K562 (cell line): ENCODE measurements at regions not wholly inside any gene's neighbourhood (a gene's known extent, or its start where the extent isn't known, plus 50 kb on each side); places are given as distances from the start of the nearest gene placed in this dataset.

Source experiments
- ATAC-seq: fragments of 200-7000 bp; cut with Tn5 transposase; 3 replicates; pipeline ENCODE4 v1.9.1; 2020; ENCODE audit warnings: moderate library complexity
- BruUV-seq: library from RNA; stranded (reverse); fragments of 400-500 nt; replicated peaks from 2 replicates; lab custom pipeline; 2021; lab: Mats Ljungman, UMichigan
- CTCF ChIA-PET: fragments of 300-600 bp; formaldehyde crosslinking; extraction: SDS; loops from one replicate; lab custom pipeline; 2021; ENCODE audit warnings: low intra/inter-chr PET ratio; lab: Yijun Ruan, JAX
- POLR2A ChIA-PET: fragments of 300-600, 350-650 bp; sonication (Branson Sonifier 250); formaldehyde crosslinking; extraction: SDS; loops from one replicate; lab custom pipeline; 2021; ENCODE audit warnings: antibody characterized with exemption, inconsistent platforms; lab: Yijun Ruan, JAX
- DNase-seq, 4 experiments: peaks; one replicate each; pipeline versions ENCODE4 v3.0.0 to v3.0.0-alpha.2; 2011 to 2018; ENCODE audit warnings: low spot score in 3 of 4, mixed read lengths in 3 of 4; ENCODE audit errors: extremely low read depth in 1 of 4
- FAIRE-seq: peaks from 2 replicates; lab custom pipeline; 2011; peaks lifted over from hg19 to GRCh38; lab: Jason Lieb, UNC
- H2AFZ ChIP-seq: 2 replicates; pipeline ENCODE4 v1.6.0; 2011; ENCODE audit warnings: low read depth, low read length, control low read depth, inconsistent platforms
- H3K27ac ChIP-seq: fragments of 200-600 bp; 3 replicates; pipeline ENCODE4 v1.8.0; 2011; ENCODE audit warnings: low read depth, mild to moderate bottlenecking, control low read depth, inconsistent platforms, low read length, moderate library complexity, mixed read lengths; ENCODE audit errors: extremely low read depth
- H3K27me3 ChIP-seq, 2 experiments: fragments of 300-600 bp in 1 of 2; 2 replicates in 1 of 2; 3 replicates in 1 of 2; pipeline versions ENCODE4 v1.6.0 to v1.8.0; 2011; ENCODE audit warnings: inconsistent platforms in 2 of 2, low read length in 2 of 2, mild to moderate bottlenecking in 1 of 2, mixed read lengths in 1 of 2, moderate library complexity in 1 of 2; ENCODE audit not compliant: control insufficient read depth in 2 of 2, insufficient read depth in 2 of 2
- H3K36me3 ChIP-seq: fragments of 300-600 bp; 3 replicates; pipeline ENCODE4 v1.8.0; 2011; ENCODE audit warnings: mild to moderate bottlenecking, low read length, inconsistent platforms; ENCODE audit not compliant: control insufficient read depth, insufficient read depth
- H3K4me1 ChIP-seq, 2 experiments: fragments of 200-600 bp in 1 of 2; replicated peaks in 1 of 2; 2 replicates in 1 of 2; 3 replicates in 1 of 2; pipeline versions ENCODE4 v1.5.1 to v1.8.0; 2011; ENCODE audit warnings: inconsistent platforms in 2 of 2, low read length in 2 of 2, mild to moderate bottlenecking in 1 of 2, mixed read lengths in 1 of 2, moderate library complexity in 1 of 2; ENCODE audit not compliant: control insufficient read depth in 2 of 2, insufficient read depth in 2 of 2
- H3K4me2 ChIP-seq: 2 replicates; pipeline ENCODE4 v1.6.1; 2011; ENCODE audit warnings: low read length, control low read depth, inconsistent platforms, mixed read lengths; ENCODE audit not compliant: insufficient read depth
- H3K4me3 ChIP-seq: fragments of 200-600 bp; sonication (generic), shearing (Covaris generic); 2 replicates; pipeline ENCODE4 v1.5.1; 2016; ENCODE audit warnings: control low read depth, inconsistent platforms
- H3K79me2 ChIP-seq: fragments of 200-600 bp; 3 replicates; pipeline ENCODE4 v1.8.0; 2011; ENCODE audit warnings: low read length, inconsistent platforms; ENCODE audit not compliant: control insufficient read depth, insufficient read depth
- H3K9ac ChIP-seq, 2 experiments: 2 replicates each; pipeline versions ENCODE4 v1.6.0 to v1.6.1; 2011; ENCODE audit warnings: low read depth in 2 of 2, low read length in 2 of 2, control low read depth in 1 of 2, inconsistent platforms in 1 of 2, mild to moderate bottlenecking in 1 of 2, mixed read lengths in 1 of 2; ENCODE audit not compliant: insufficient read depth in 1 of 2
- H3K9me1 ChIP-seq: one replicate; pipeline ENCODE4 v1.6.0; 2011; ENCODE audit warnings: inconsistent platforms, mild to moderate bottlenecking, low read length, moderate library complexity; ENCODE audit not compliant: control insufficient read depth, insufficient read depth
- H3K9me3 ChIP-seq: replicated peaks from 2 replicates; pipeline ENCODE4 v1.5.1; 2011; ENCODE audit warnings: low read depth, low read length, inconsistent platforms; ENCODE audit not compliant: control insufficient read depth, insufficient read depth
- H4K20me1 ChIP-seq: replicated peaks from 2 replicates; pipeline ENCODE4 v1.6.1; 2011; ENCODE audit warnings: low read length, inconsistent platforms, mixed read lengths; ENCODE audit not compliant: control insufficient read depth, insufficient read depth
- CREBBP ChIP-seq: IDR thresholded peaks from one replicate; pipeline ENCODE4 v1.6.1; 2012; ENCODE audit warnings: low read depth, mild to moderate bottlenecking, control low read depth, inconsistent platforms, low read length
- MAFK ChIP-seq: IDR thresholded peaks from 2 replicates; pipeline ENCODE4 v1.6.1; 2011; ENCODE audit warnings: low read length, improper control_type of control experiment
- RBM15 ChIP-seq: fragments of 200-400 bp; formaldehyde crosslinking; IDR thresholded peaks from 2 replicates; pipeline ENCODE4 v1.6.1; 2018; ENCODE audit warnings: mild to moderate bottlenecking, low read length, moderate library complexity; ENCODE audit not compliant: insufficient read depth
- TAF15 ChIP-seq: fragments of 200-400 bp; formaldehyde crosslinking; IDR thresholded peaks from 2 replicates; pipeline ENCODE4 v1.6.1; 2017; ENCODE audit warnings: mild to moderate bottlenecking, low read depth, low read length, moderate library complexity
- WGBS: fragments of 100-300 bp; shearing (Covaris generic); methylation state at CpG from one replicate; pipeline ENCODE4 v1.1.6; 2016; ENCODE audit warnings: low coverage, mixed read lengths; ENCODE audit not compliant: insufficient coverage; ENCODE audit errors: missing lambda C conversion rate; 5-methylcytosine and 5-hydroxymethylcytosine counted together
- in situ Hi-C: fragments of 300-500 bp; cut with MboI; formaldehyde crosslinking; loops from 4 replicates; pipeline ENCODE4 v1.15.0; 2018; ENCODE audit warnings: inconsistent platforms, mixed read lengths
- intact Hi-C: fragments of 100-400 bp; cut with micrococcal nuclease; formaldehyde crosslinking; loops from 2 replicates; pipeline ENCODE4 v1.14.2; 2022

GRCh38 chr1:55781003-55781402 lies 565.8 kb upstream of the USP24 start:
- ATAC-seq (no peak), DNase-seq (no peak), FAIRE-seq (no peak)
- in situ Hi-C loops: no loop called here
- Histone ChIP-seq H3K27ac (no peak overlapping the region), H3K9ac (no peak overlapping the region), H3K9me1 (no peaks in the 10 kb centered on the region), H3K27me3 (no peaks in the 10 kb centered on the region), H3K4me2 (no peak overlapping the region), H4K20me1 (no peaks in the 10 kb centered on the region), H3K36me3 (no peaks in the 10 kb centered on the region), H3K9me3 (no peaks in the 10 kb centered on the region), H2AFZ (no peak overlapping the region), H3K4me1 (no peaks in the 10 kb centered on the region), H3K4me3 (no peak overlapping the region), H3K79me2 (no peaks in the 10 kb centered on the region)
- CTCF ChIA-PET: no interaction called here
- 0% methylated on average over 3 of the region's 3 CpGs for WGBS
- TF ChIP-seq RBM15 (no peak), MAFK (no peak)
- POLR2A ChIA-PET: no interaction called here
- intact Hi-C loops: no loop called here
- BruUV-seq: no TSS peak

GRCh38 chr1:55777545-55777944 lies 562.4 kb upstream of the USP24 start:
- FAIRE-seq: no peak

More at GRCh38 chr1:55777545-55777944, 562.4 kb upstream of the USP24 start:
- intact Hi-C loops: no loop called here
- POLR2A ChIA-PET: no interaction called here
- no peaks in the 10 kb centered on the region for H3K9me1 ChIP-seq
- no peaks in the 10 kb centered on the region for H3K36me3 ChIP-seq
- H3K4me2 ChIP-seq: no peak overlapping the region
- H3K27ac ChIP-seq: no peak overlapping the region
- no peak for TF ChIP-seq TAF15
- TF ChIP-seq CREBBP: no peak
- WGBS: 0% methylated on average over 2 of the region's 2 CpGs
- no peak overlapping the region for H2AFZ ChIP-seq
- H3K79me2 ChIP-seq: no peaks in the 10 kb centered on the region
- DNase-seq (no peak), ATAC-seq (no peak)
- no peak overlapping the region for H3K9ac ChIP-seq
- CTCF ChIA-PET: no interaction called here
- H3K27me3 ChIP-seq: no peaks in the 10 kb centered on the region
- no peak overlapping the region for H3K4me3 ChIP-seq
- no peaks in the 10 kb centered on the region for H3K9me3 ChIP-seq
- in situ Hi-C loops: no loop called here
- no peaks in the 10 kb centered on the region for H3K4me1 ChIP-seq
- no TSS peak for BruUV-seq
- no peaks in the 10 kb centered on the region for H4K20me1 ChIP-seq
